ENCODE measurements at regions not wholly inside any gene's neighbourhood (a gene's known extent, or its start where the extent isn't known, plus 50 kb on each side); places are given as distances from the start of the nearest gene placed in this dataset.

GRCh38 chr2:217417536-217417935 is 557.7 kb upstream of the TNP1 start:
- Mint-ChIP-seq H3K27me3 (no peaks in the 10 kb centered on the region), H3K9me3 (no peaks in the 10 kb centered on the region), H3K4me1 (peaks cover 0 to 1% (median 0%) of the 10 kb centered on the region in 3 donors), H3K27ac (no peak overlapping the region), H3K36me3 (peaks cover 3% of the 10 kb centered on the region), H3K4me3 (no peak overlapping the region)

- Mint-ChIP-seq H3K36me3 (peaks cover 3% of the 10 kb centered on the region), H3K27me3 (no peaks in the 10 kb centered on the region), H3K27ac (no peak overlapping the region), H3K9me3 (no peaks in the 10 kb centered on the region), H3K4me1 (peaks cover 0 to 1% (median 0%) of the 10 kb centered on the region in 3 donors), H3K4me3 (no peak overlapping the region)
Observed at GRCh38 chr2:217415316-217415715, 555.5 kb upstream of the TNP1 start.

GRCh38 chr2:217414429-217414828 is 554.6 kb upstream of the TNP1 start:
- Mint-ChIP-seq H3K27ac (no peak overlapping the region), H3K27me3 (peaks cover 1% of the 10 kb centered on the region), H3K4me1 (peaks cover 0 to 1% (median 0%) of the 10 kb centered on the region in 3 donors), H3K36me3 (peaks cover 3% of the 10 kb centered on the region), H3K4me3 (no peak overlapping the region), H3K9me3 (no peaks in the 10 kb centered on the region)

DNA sequence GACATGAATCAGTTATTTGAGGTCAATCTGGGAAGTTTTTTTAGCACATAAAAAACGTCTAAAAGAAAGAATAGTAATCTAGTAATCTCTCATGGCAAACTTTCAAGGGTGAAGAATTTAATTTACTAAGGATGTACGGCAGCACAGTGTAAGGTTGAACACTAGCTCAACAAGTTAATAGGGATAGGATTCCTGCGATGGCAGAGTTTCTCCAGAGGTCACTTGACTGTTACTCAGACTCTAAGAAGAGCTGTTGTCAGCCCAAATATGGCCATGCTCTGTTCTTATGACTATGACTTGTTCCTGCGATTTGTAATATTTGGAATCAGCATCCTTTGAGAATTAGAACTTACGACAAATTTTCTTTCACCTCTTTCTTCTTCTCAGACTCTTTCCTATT is 553.3 kb upstream of the TNP1 start:
- Mint-ChIP-seq H3K36me3 (peaks cover 3% of the 10 kb centered on the region), H3K4me3 (no peak overlapping the region), H3K4me1 (peaks cover 0 to 1% (median 0%) of the 10 kb centered on the region in 3 donors), H3K9me3 (no peaks in the 10 kb centered on the region), H3K27me3 (peaks cover 1% of the 10 kb centered on the region), H3K27ac (no peak overlapping the region)

DNA sequence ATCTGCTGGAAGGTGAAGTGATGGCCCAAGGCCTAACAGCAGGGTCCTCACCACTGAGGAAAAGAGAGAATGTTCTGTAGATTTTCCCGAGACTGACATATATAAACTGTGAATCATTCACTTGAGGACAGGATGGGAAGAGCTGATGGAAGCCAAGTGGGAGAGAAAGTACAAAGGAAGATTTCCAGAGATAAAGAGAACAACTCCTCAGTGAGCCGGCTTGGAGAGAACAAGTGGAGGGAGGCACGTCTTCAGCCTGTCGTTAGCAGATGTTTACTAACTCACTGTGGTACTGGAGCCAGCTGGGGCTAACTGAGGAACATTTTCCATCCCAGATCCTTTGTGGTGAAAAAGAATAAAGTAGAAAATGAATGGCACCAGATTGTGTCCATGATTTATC is 552.9 kb upstream of the TNP1 start:
- Mint-ChIP-seq H3K27ac (peak overlapping the region in 1 of 3 donors; percentile 3), H3K27me3 (peaks cover 1% of the 10 kb centered on the region), H3K36me3 (peaks cover 3% of the 10 kb centered on the region), H3K9me3 (no peaks in the 10 kb centered on the region), H3K4me3 (no peak overlapping the region), H3K4me1 (peaks cover 0 to 1% (median 0%) of the 10 kb centered on the region in 3 donors)

GRCh38 chr2:217412277-217412676 is 552.4 kb upstream of the TNP1 start:
- peaks cover 3% of the 10 kb centered on the region for H3K36me3 Mint-ChIP-seq
- H3K27me3 Mint-ChIP-seq = peaks cover 1% of the 10 kb centered on the region
- peaks cover 0 to 1% (median 0%) of the 10 kb centered on the region in 3 donors for H3K4me1 Mint-ChIP-seq
- no peak overlapping the region for H3K4me3 Mint-ChIP-seq
- H3K27ac Mint-ChIP-seq = no peak overlapping the region
- H3K9me3 Mint-ChIP-seq = no peaks in the 10 kb centered on the region

DNA sequence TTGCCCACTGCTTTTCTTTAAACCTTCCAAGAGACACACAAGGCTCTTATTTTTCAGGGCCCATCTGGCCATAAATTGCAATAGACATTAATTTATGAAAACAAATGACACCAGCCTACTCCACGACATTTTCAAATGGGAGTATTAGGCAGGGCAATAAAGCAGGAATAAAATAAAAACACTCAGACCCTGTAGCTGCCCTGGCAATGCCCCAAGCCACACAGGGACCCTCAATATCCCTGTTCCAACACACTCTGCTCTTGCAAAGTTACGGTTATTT is 550.8 kb upstream of the TNP1 start:
- H3K36me3 Mint-ChIP-seq = peaks cover 1% of the 10 kb centered on the region
- H3K4me1 Mint-ChIP-seq = peaks cover 0 to 1% (median 0%) of the 10 kb centered on the region in 3 donors
- peaks cover 1% of the 10 kb centered on the region for H3K27me3 Mint-ChIP-seq
- H3K4me3 Mint-ChIP-seq = no peak overlapping the region
- no peak overlapping the region for H3K27ac Mint-ChIP-seq
- peaks cover 0 to 2% (median 0%) of the 10 kb centered on the region in 3 donors for H3K9me3 Mint-ChIP-seq

DNA sequence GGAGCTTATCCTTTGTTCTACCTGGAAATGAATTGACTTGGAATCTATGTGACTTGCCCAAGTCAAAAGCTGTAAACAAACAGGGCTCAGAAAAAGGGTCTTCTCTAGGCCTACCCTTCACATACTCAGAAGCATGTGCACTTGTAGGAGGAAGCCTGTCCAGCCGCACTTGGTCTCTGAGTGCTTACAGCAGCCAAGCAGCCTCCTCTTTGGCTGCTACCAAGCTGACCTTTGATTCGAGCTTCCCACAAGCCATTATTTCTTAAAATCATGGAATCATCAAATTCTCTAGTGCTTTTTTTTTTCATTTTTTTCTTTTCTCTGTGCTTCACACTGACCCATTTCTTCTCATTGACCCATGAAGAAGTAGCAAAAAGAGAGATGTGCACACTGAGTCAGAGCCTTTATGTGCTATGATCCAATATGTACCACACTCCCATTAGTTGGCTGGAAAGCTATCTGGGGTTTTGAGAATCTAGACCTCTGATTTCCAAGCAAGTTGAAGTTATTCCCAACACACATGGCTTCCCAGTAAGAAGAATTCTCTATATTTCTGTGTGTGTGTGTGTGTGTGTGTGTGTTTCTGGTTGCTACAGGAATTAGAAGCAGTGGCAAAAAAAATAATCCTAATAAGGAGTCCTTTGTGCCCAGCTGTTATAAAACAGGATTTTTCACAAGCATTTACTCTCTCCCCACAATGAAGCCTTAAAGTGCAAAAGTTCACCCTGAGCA is 550.3 kb upstream of the TNP1 start:
- H3K4me3 Mint-ChIP-seq = no peak overlapping the region
- peaks cover 1% of the 10 kb centered on the region for H3K27me3 Mint-ChIP-seq
- H3K27ac Mint-ChIP-seq = no peak overlapping the region
- peaks cover 1% of the 10 kb centered on the region for H3K36me3 Mint-ChIP-seq
- peaks cover 0 to 2% (median 0%) of the 10 kb centered on the region in 3 donors for H3K9me3 Mint-ChIP-seq
- no peaks in the 10 kb centered on the region for H3K4me1 Mint-ChIP-seq

DNA sequence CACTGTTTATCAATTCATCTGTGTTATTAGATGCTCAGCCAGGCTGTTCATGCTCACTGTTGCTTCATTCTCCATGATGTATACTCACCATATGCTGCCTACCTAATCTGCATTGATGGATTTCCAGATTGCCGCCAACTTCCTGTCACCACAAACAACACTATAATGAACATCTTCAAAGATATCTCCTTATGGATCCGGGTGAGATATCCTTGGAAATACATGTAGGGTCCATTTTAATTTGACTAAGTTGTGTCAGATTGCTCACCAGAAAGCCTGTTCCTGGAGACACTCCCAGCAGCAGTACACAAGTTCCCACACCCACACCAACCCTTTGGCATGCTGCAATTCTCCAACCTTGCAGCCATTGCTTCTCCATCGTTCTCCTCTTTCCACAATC is 547.5 kb upstream of the TNP1 start:
- H3K36me3 Mint-ChIP-seq = no peaks in the 10 kb centered on the region

GRCh38 chr2:217404236-217404760 is 544.4 kb upstream of the TNP1 start:
- Mint-ChIP-seq H3K27me3 (no peaks in the 10 kb centered on the region), H3K27ac (no peak overlapping the region), H3K9me3 (peaks cover 0 to 2% (median 0%) of the 10 kb centered on the region in 3 donors), H3K4me3 (no peak overlapping the region), H3K36me3 (no peaks in the 10 kb centered on the region), H3K4me1 (peaks cover 0 to 4% (median 0%) of the 10 kb centered on the region in 3 donors)

More for the DNA sequence above, 547.5 kb upstream of the TNP1 start:
- Mint-ChIP-seq H3K4me1 (peaks cover 0 to 1% (median 0%) of the 10 kb centered on the region in 3 donors), H3K9me3 (peaks cover 0 to 2% (median 0%) of the 10 kb centered on the region in 3 donors), H3K27ac (no peak overlapping the region), H3K4me3 (no peak overlapping the region), H3K27me3 (peaks cover 1% of the 10 kb centered on the region)

GRCh38 chr2:217402761-217403383 is 543.0 kb upstream of the TNP1 start:
- Mint-ChIP-seq H3K27me3 (peaks cover 2% of the 10 kb centered on the region), H3K36me3 (no peaks in the 10 kb centered on the region), H3K9me3 (peaks cover 0 to 2% (median 0%) of the 10 kb centered on the region in 3 donors), H3K4me1 (peaks cover 0 to 9% (median 6%) of the 10 kb centered on the region in 3 donors), H3K4me3 (no peak overlapping the region), H3K27ac (no peak overlapping the region)

GRCh38 chr2:217402144-217402543 is 542.3 kb upstream of the TNP1 start:
- H3K36me3 Mint-ChIP-seq = no peaks in the 10 kb centered on the region
- H3K4me1 Mint-ChIP-seq = peaks cover 0 to 9% (median 6%) of the 10 kb centered on the region in 3 donors
- H3K4me3 Mint-ChIP-seq = no peak overlapping the region
- H3K27ac Mint-ChIP-seq = no peak overlapping the region
- H3K9me3 Mint-ChIP-seq = peaks cover 0 to 2% (median 0%) of the 10 kb centered on the region in 3 donors
- peaks cover 2% of the 10 kb centered on the region for H3K27me3 Mint-ChIP-seq

DNA sequence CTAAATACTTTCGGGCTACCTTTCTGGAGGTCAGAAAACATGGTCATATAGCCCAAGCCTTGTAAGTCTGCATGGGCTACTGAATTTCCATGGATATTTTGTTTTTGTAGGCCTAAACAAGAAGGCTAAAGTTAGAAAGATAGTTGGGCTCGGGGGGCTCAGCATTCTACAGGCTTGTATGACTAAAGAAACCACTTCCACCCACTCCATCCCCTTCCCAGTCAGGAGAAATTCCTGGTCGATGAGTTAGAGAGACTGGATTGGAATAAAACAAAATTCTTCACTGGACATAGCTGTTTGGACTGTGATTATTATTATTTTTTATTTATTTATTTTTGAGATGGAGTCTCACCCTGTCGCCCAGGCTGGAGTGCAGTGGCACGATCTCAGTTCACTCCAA is 539.4 kb upstream of the TNP1 start:
- no peaks in the 10 kb centered on the region for H3K9me3 Mint-ChIP-seq
- no peaks in the 10 kb centered on the region for H3K36me3 Mint-ChIP-seq
- H3K27me3 Mint-ChIP-seq = peaks cover 2% of the 10 kb centered on the region
- peaks cover 0 to 9% (median 6%) of the 10 kb centered on the region in 3 donors for H3K4me1 Mint-ChIP-seq
- no peak overlapping the region for H3K4me3 Mint-ChIP-seq
- no peak overlapping the region for H3K27ac Mint-ChIP-seq

DNA sequence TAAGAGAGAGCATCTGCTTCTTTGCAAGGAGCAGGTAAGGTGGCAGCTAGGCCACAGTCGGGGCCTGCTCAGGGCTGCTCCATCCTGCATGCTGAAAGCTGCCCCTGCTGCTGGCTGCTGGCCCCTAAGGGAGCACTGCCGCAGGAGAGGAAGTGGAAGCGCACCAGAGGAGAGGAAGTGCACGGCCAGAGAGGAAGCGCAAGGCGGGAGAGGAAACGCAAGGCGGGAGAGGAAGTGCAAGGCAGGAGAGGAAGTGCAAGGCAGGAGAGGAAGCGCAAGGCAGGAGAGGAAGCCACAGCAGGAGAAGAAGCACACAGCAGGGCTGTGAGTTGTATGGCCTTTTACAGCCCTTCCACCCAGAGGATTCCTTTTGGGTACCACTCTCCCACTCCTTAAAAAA is 539.0 kb upstream of the TNP1 start:
- H3K27ac Mint-ChIP-seq = peak overlapping the region in 1 of 3 donors; percentile 87
- H3K4me3 Mint-ChIP-seq = peak overlapping the region in 1 of 4 donors; percentile 50

GRCh38 chr2:217398101-217398500 is 538.2 kb upstream of the TNP1 start:
- peaks cover 0 to 9% (median 6%) of the 10 kb centered on the region in 3 donors for H3K4me1 Mint-ChIP-seq
- no peaks in the 10 kb centered on the region for H3K9me3 Mint-ChIP-seq
- H3K36me3 Mint-ChIP-seq = no peaks in the 10 kb centered on the region
- peaks cover 2% of the 10 kb centered on the region for H3K27me3 Mint-ChIP-seq
- H3K4me3 Mint-ChIP-seq = no peak overlapping the region
- no peak overlapping the region for H3K27ac Mint-ChIP-seq

More for the DNA sequence above, 539.0 kb upstream of the TNP1 start:
- H3K4me1 Mint-ChIP-seq = peaks cover 0 to 9% (median 6%) of the 10 kb centered on the region in 3 donors
- no peaks in the 10 kb centered on the region for H3K9me3 Mint-ChIP-seq
- peaks cover 2% of the 10 kb centered on the region for H3K27me3 Mint-ChIP-seq
- H3K36me3 Mint-ChIP-seq = no peaks in the 10 kb centered on the region

Measured in IgD-negative memory B cell (primary cell).